ENCODE measurements at regions not wholly inside any gene's neighbourhood (a gene's known extent, or its start where the extent isn't known, plus 50 kb on each side); places are given as distances from the start of the nearest gene placed in this dataset.

DNA sequence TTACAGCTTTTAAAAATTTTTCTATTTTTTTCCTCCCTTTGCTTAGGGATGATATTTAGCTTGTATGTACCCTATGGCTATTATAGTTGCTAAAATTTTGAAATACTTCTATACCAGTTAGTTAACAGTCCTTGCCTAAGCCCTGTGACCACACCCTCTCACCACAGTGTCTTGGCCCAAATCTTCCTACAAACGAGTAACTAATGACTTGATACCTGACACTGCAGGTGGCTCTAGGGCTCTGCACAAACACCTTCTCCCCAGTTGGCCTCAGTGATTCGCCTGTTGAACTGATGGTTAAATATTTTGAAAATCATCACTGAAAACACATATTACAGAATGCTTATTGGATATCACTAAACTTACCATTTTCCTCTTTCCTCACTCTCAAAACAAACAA lies 449.6 kb upstream of the CHD1 start:
- Histone ChIP-seq H3K4me1 (ENCODE audit: insufficient read depth, low read length, poor library complexity, severe bottlenecking) (no peaks in the 10 kb centered on the region), H4K20me1 (ENCODE audit: insufficient read depth, low read length) (no peaks in the 10 kb centered on the region), H3K27ac (ENCODE audit: low read depth, low read length, poor library complexity, severe bottlenecking) (no peak overlapping the region), H3K4me2 (ENCODE audit: low read length) (no peak overlapping the region), H2AFZ (ENCODE audit: low read length) (no peak overlapping the region), H3K36me3 (ENCODE audit: insufficient read depth, low read length) (no peaks in the 10 kb centered on the region), H3K9me3 (ENCODE audit: low read length) (no peaks in the 10 kb centered on the region), H3K4me3 (ENCODE audit: low read depth, low read length, poor library complexity, severe bottlenecking) (no peak overlapping the region), H3K9me2 (ENCODE audit: insufficient read depth, low read length) (no peaks in the 10 kb centered on the region), H3K79me2 (ENCODE audit: insufficient read depth, low read depth, low read length) (no peaks in the 10 kb centered on the region)
- no peak for DNase-seq (ENCODE audit: low spot score)
- POLR2A ChIA-PET, result interaction anchor here (1.1 kb wide), 1 partner anchor 8 kb away, joined by 3 read pairs; no protein-coding TSS in a partner anchor
- TF ChIP-seq EZH2phosphoT487 (IDR thresholded peaks at IDR 0.05; ENCODE audit: borderline replicate concordance, low read depth, low read length), result no peak
- TF ChIP-seq, protein P1, sequence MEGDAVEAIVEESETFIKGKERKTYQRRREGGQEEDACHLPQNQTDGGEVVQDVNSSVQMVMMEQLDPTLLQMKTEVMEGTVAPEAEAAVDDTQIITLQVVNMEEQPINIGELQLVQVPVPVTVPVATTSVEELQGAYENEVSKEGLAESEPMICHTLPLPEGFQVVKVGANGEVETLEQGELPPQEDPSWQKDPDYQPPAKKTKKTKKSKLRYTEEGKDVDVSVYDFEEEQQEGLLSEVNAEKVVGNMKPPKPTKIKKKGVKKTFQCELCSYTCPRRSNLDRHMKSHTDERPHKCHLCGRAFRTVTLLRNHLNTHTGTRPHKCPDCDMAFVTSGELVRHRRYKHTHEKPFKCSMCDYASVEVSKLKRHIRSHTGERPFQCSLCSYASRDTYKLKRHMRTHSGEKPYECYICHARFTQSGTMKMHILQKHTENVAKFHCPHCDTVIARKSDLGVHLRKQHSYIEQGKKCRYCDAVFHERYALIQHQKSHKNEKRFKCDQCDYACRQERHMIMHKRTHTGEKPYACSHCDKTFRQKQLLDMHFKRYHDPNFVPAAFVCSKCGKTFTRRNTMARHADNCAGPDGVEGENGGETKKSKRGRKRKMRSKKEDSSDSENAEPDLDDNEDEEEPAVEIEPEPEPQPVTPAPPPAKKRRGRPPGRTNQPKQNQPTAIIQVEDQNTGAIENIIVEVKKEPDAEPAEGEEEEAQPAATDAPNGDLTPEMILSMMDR (conservative IDR thresholded peaks at IDR 0.05; ENCODE audit: low read length), result no peak
- intact Hi-C loops (cut with micrococcal nuclease; ENCODE audit: unreplicated experiment), result no loop called here
- CTCF ChIA-PET (ENCODE audit: unreplicated experiment), result no interaction called here
- BruUV-seq (replicated peaks), result no TSS peak

- no peaks in the 10 kb centered on the region for H3K4me1 ChIP-seq (ENCODE audit: insufficient read depth, low read length, poor library complexity, severe bottlenecking)
- BruUV-seq (replicated peaks), result no TSS peak
- intact Hi-C loops (cut with micrococcal nuclease; ENCODE audit: unreplicated experiment), result no loop called here
- H3K4me3 ChIP-seq (ENCODE audit: low read depth, low read length, poor library complexity, severe bottlenecking), result no peak overlapping the region
- H3K79me2 ChIP-seq (ENCODE audit: insufficient read depth, low read depth, low read length), result no peaks in the 10 kb centered on the region
- H3K4me2 ChIP-seq (ENCODE audit: low read length), result no peak overlapping the region
- no peak overlapping the region for H2AFZ ChIP-seq (ENCODE audit: low read length)
- DNase-seq (ENCODE audit: low spot score), result no peak
- TF ChIP-seq EZH2phosphoT487 (IDR thresholded peaks at IDR 0.05; ENCODE audit: borderline replicate concordance, low read depth, low read length), result no peak
- TF ChIP-seq, protein P1 (conservative IDR thresholded peaks at IDR 0.05; ENCODE audit: low read length), result no peak
- no peak overlapping the region for H3K27ac ChIP-seq (ENCODE audit: low read depth, low read length, poor library complexity, severe bottlenecking)
- H4K20me1 ChIP-seq (ENCODE audit: insufficient read depth, low read length), result no peaks in the 10 kb centered on the region
- ChIA-PET POLR2A (no interaction called here), CTCF (ENCODE audit: unreplicated experiment) (no interaction called here)
- no peaks in the 10 kb centered on the region for H3K9me3 ChIP-seq (ENCODE audit: low read length)
- no peaks in the 10 kb centered on the region for H3K9me2 ChIP-seq (ENCODE audit: insufficient read depth, low read length)
- no peaks in the 10 kb centered on the region for H3K36me3 ChIP-seq (ENCODE audit: insufficient read depth, low read length)
Observed at GRCh38 chr5:99369797-99370593, 441.2 kb upstream of the CHD1 start.

DNA sequence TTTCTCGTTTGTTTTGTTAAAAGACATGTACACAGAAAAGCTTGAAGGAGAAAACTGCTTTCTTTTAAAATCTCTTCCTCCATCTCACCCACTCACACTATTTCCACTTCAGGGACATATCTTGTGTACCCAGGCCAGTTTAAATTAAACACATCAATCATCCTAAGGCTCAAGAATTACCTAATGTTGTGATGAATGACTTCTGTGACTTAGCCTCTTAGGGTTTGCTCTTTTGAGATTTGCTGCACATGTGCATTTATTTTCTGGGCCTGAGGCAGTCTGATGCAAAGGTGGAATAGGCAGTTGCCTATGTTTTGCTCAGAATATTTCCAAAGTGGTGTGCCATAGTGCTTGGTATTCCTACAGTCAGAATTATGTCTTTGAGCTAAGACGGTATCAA lies 439.9 kb upstream of the CHD1 start:
- intact Hi-C loops (cut with micrococcal nuclease; ENCODE audit: unreplicated experiment), result no loop called here
- Histone ChIP-seq H3K79me2 (ENCODE audit: insufficient read depth, low read depth, low read length) (no peaks in the 10 kb centered on the region), H3K9me2 (ENCODE audit: insufficient read depth, low read length) (no peaks in the 10 kb centered on the region), H3K36me3 (ENCODE audit: insufficient read depth, low read length) (no peaks in the 10 kb centered on the region), H3K27ac (ENCODE audit: low read depth, low read length, poor library complexity, severe bottlenecking) (no peak overlapping the region), H2AFZ (ENCODE audit: low read length) (no peak overlapping the region), H3K4me1 (ENCODE audit: insufficient read depth, low read length, poor library complexity, severe bottlenecking) (no peaks in the 10 kb centered on the region), H3K4me2 (ENCODE audit: low read length) (no peak overlapping the region), H3K4me3 (ENCODE audit: low read depth, low read length, poor library complexity, severe bottlenecking) (no peak overlapping the region), H4K20me1 (ENCODE audit: insufficient read depth, low read length) (no peaks in the 10 kb centered on the region), H3K9me3 (ENCODE audit: low read length) (no peaks in the 10 kb centered on the region)
- DNase-seq (ENCODE audit: low spot score), result no peak
- BruUV-seq (replicated peaks), result no TSS peak
- POLR2A ChIA-PET, result interaction anchor here (0.6 kb wide), 1 partner anchor 22 kb away, joined by 3 read pairs; no protein-coding TSS in a partner anchor
- TF ChIP-seq, protein P1 (conservative IDR thresholded peaks at IDR 0.05; ENCODE audit: low read length), result no peak
- TF ChIP-seq EZH2phosphoT487 (IDR thresholded peaks at IDR 0.05; ENCODE audit: borderline replicate concordance, low read depth, low read length), result no peak
- CTCF ChIA-PET (ENCODE audit: unreplicated experiment), result no interaction called here
